Immature natural killer cell (primary cell): ENCODE measurements at regions not wholly inside any gene's neighbourhood (a gene's known extent, or its start where the extent isn't known, plus 50 kb on each side); places are given as distances from the start of the nearest gene placed in this dataset.

ENCODE experiments used
- DNase-seq, 3 donors: peaks; one replicate each; pipeline ENCODE4 v3.0.0; 2022; ENCODE audit warnings: mixed read lengths in 1 of 3
- H3K27ac Mint-ChIP-seq, 6 donors: one replicate each; pipeline ENCODE4 v1.8.0; 2020; ENCODE audit warnings: mixed read lengths in 6 of 6, mild to moderate bottlenecking in 5 of 6, inconsistent platforms in 4 of 6, moderate library complexity in 3 of 6
- H3K27me3 Mint-ChIP-seq, 3 donors: one replicate each; pipeline ENCODE4 v1.8.0; 2020 to 2021; ENCODE audit warnings: low read depth in 3 of 3, mild to moderate bottlenecking in 3 of 3, mixed read lengths in 3 of 3, moderate library complexity in 3 of 3, inconsistent platforms in 1 of 3
- H3K36me3 Mint-ChIP-seq, 3 donors: one replicate each; pipeline ENCODE4 v1.8.0; 2020; ENCODE audit warnings: mixed read lengths in 3 of 3, inconsistent platforms in 2 of 3, mild to moderate bottlenecking in 2 of 3
- H3K4me1 Mint-ChIP-seq, 2 donors: one replicate each; pipeline ENCODE4 v1.8.0; 2020; ENCODE audit warnings: inconsistent platforms in 2 of 2, mild to moderate bottlenecking in 2 of 2, mixed read lengths in 2 of 2, moderate library complexity in 1 of 2
- H3K4me3 Mint-ChIP-seq, 5 donors: one replicate each; pipeline ENCODE4 v1.8.0; 2020; ENCODE audit warnings: mild to moderate bottlenecking in 5 of 5, mixed read lengths in 5 of 5, inconsistent platforms in 3 of 5, moderate library complexity in 3 of 5
- H3K9me3 Mint-ChIP-seq, 6 donors: one replicate each; pipeline ENCODE4 v1.8.0; 2020; ENCODE audit warnings: mild to moderate bottlenecking in 6 of 6, mixed read lengths in 6 of 6, inconsistent platforms in 4 of 6, moderate library complexity in 3 of 6

- Mint-ChIP-seq H3K27ac (no peak overlapping the region), H3K4me3 (no peak overlapping the region), H3K4me1 (no peaks in the 10 kb centered on the region), H3K9me3 (peaks cover 0 to 3% (median under 1%) of the 10 kb centered on the region in 6 donors), H3K36me3 (no peaks in the 10 kb centered on the region), H3K27me3 (no peaks in the 10 kb centered on the region)
- no peak for DNase-seq
Measured at GRCh38 chr13:47326061-47326460, 429.2 kb upstream of the HTR2A start.

GRCh38 chr13:47317356-47317755, 420.5 kb upstream of the HTR2A start:
- peaks cover 0 to 2% (median 0%) of the 10 kb centered on the region in 3 donors for H3K27me3 Mint-ChIP-seq
- no peak for DNase-seq

GRCh38 chr13:47310401-47310800, 413.5 kb upstream of the HTR2A start:
- no peaks in the 10 kb centered on the region for H3K4me1 Mint-ChIP-seq

More at GRCh38 chr13:47317356-47317755, 420.5 kb upstream of the HTR2A start:
- H3K4me3 Mint-ChIP-seq, result no peak overlapping the region
- no peak overlapping the region for H3K27ac Mint-ChIP-seq
- peaks cover 0 to 3% (median 2%) of the 10 kb centered on the region in 6 donors for H3K9me3 Mint-ChIP-seq
- H3K36me3 Mint-ChIP-seq, result no peaks in the 10 kb centered on the region
- H3K4me1 Mint-ChIP-seq, result no peaks in the 10 kb centered on the region

GRCh38 chr13:47306991-47307390, 410.1 kb upstream of the HTR2A start:
- H3K27me3 Mint-ChIP-seq, result no peaks in the 10 kb centered on the region
- H3K4me3 Mint-ChIP-seq, result no peak overlapping the region
- DNase-seq, result no peak
- no peak overlapping the region for H3K27ac Mint-ChIP-seq
- no peaks in the 10 kb centered on the region for H3K36me3 Mint-ChIP-seq
- peaks cover 0 to 18% (median 7%) of the 10 kb centered on the region in 6 donors for H3K9me3 Mint-ChIP-seq
- H3K4me1 Mint-ChIP-seq, result no peaks in the 10 kb centered on the region

More at GRCh38 chr13:47310401-47310800, 413.5 kb upstream of the HTR2A start:
- no peaks in the 10 kb centered on the region for H3K36me3 Mint-ChIP-seq
- DNase-seq, result no peak
- no peak overlapping the region for H3K27ac Mint-ChIP-seq
- peaks cover 0 to 2% (median 0%) of the 10 kb centered on the region in 3 donors for H3K27me3 Mint-ChIP-seq
- peaks cover 0 to 19% (median 8%) of the 10 kb centered on the region in 6 donors for H3K9me3 Mint-ChIP-seq
- no peak overlapping the region for H3K4me3 Mint-ChIP-seq

DNA sequence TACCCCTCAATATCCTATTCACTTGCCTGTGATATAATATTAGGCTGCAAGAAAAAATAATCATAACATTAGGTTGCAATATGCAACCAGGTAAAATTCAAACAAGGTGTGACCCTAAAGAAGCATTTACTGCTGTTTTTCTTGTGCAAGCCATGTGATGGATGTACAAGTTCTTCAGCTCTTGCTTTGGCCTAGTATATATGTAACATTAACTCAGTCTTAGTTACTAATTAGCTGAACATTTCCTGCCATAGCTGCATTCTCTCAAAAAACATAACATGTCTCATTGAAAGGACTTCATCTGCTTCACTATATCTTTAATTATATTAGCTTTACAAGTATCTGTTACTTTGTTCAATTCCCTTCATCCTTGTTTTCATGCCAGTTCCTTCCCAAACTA, 406.8 kb upstream of the HTR2A start:
- no peak for DNase-seq
- Mint-ChIP-seq H3K9me3 (peaks cover 0 to 9% (median under 1%) of the 10 kb centered on the region in 6 donors), H3K27me3 (peaks cover 0 to 3% (median 2%) of the 10 kb centered on the region in 3 donors), H3K27ac (no peak overlapping the region), H3K4me3 (no peak overlapping the region), H3K36me3 (no peaks in the 10 kb centered on the region), H3K4me1 (no peaks in the 10 kb centered on the region)

DNA sequence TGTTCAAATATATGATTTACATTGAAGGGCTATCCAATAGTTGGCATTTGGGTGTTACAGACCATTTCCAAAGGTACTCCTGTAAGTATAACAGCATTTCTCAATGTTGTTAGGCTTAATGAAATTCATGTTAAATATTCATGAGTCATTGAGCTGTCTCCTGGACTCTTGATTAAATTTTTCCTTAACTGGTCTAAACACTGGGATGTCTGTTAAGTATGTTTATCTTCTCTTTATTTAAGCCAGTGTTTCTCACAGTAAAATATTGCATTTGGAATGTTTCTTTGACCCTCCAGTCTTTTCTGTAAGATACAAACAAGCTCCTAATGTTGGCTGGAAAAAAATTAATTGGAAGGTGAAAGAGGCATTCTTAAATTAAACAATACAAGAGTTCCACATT, 402.5 kb upstream of the HTR2A start:
- no peaks in the 10 kb centered on the region for H3K4me1 Mint-ChIP-seq
- no peaks in the 10 kb centered on the region for H3K36me3 Mint-ChIP-seq
- no peak overlapping the region for H3K27ac Mint-ChIP-seq
- H3K9me3 Mint-ChIP-seq, result peaks cover 0 to 6% (median 4%) of the 10 kb centered on the region in 6 donors
- DNase-seq, result no peak
- no peak overlapping the region for H3K4me3 Mint-ChIP-seq
- peaks cover 0 to 3% (median 2%) of the 10 kb centered on the region in 3 donors for H3K27me3 Mint-ChIP-seq

GRCh38 chr13:47298506-47298905, 401.7 kb upstream of the HTR2A start:
- Mint-ChIP-seq H3K4me3 (no peak overlapping the region), H3K36me3 (no peaks in the 10 kb centered on the region), H3K9me3 (peaks cover 0 to 7% (median 4%) of the 10 kb centered on the region in 6 donors), H3K27me3 (peaks cover 0 to 3% (median 2%) of the 10 kb centered on the region in 3 donors), H3K4me1 (no peaks in the 10 kb centered on the region), H3K27ac (no peak overlapping the region)
- DNase-seq, result no peak

DNA sequence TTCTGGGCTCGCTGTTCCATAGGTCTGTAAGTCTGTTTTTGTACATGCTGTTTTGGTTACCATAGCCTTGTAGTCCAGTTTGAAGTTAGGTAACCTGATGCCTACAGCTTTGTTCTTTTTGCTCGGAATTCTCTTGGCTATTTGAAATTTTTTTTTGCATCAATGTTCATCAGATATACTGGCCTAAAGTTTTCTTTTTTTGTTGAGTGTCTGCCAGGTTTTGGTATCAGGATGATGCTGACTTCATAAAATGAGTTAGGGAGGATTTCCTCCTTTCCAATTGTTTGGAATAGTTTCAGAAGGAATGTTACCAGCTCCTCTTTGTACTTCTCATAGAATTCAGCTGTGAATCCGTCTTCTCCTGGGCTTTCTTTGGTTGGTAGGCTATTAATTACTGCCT, 397.8 kb upstream of the HTR2A start:
- H3K27ac Mint-ChIP-seq, result no peak overlapping the region
- no peaks in the 10 kb centered on the region for H3K27me3 Mint-ChIP-seq
- DNase-seq, result no peak
- H3K4me1 Mint-ChIP-seq, result no peaks in the 10 kb centered on the region
- no peak overlapping the region for H3K4me3 Mint-ChIP-seq
- no peaks in the 10 kb centered on the region for H3K36me3 Mint-ChIP-seq
- H3K9me3 Mint-ChIP-seq, result peaks cover 0 to 11% (median 4%) of the 10 kb centered on the region in 6 donors

- no peaks in the 10 kb centered on the region for H3K4me1 Mint-ChIP-seq
- no peak overlapping the region for H3K4me3 Mint-ChIP-seq
- H3K27me3 Mint-ChIP-seq, result no peaks in the 10 kb centered on the region
- DNase-seq, result no peak
- peaks cover 0 to 11% (median 0%) of the 10 kb centered on the region in 6 donors for H3K9me3 Mint-ChIP-seq
- H3K36me3 Mint-ChIP-seq, result no peaks in the 10 kb centered on the region
- H3K27ac Mint-ChIP-seq, result no peak overlapping the region
Measured at GRCh38 chr13:47291107-47291656, 394.3 kb upstream of the HTR2A start.

DNA sequence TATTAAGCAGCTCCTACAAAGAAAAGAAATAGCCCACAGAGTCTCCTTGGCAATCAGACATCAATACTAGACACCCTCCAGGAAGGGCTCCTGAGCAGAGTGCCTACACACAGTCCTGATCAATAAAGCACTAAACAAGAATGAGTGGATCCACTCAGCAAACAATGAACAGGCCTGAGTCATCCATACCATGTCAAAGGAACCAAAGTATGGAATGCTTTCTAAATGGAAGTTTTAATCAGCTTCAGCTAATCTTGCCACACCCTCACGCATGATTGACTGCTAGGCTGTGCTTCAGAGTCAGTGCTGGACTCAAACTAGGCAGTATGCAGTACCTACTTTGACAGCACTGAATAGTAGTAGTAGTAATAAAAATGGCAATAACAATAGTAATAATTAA, 392.7 kb upstream of the HTR2A start:
- no peaks in the 10 kb centered on the region for H3K4me1 Mint-ChIP-seq
- H3K9me3 Mint-ChIP-seq, result peaks cover 0 to 6% (median 0%) of the 10 kb centered on the region in 6 donors
- H3K27me3 Mint-ChIP-seq, result no peaks in the 10 kb centered on the region
- no peaks in the 10 kb centered on the region for H3K36me3 Mint-ChIP-seq
- H3K4me3 Mint-ChIP-seq, result no peak overlapping the region
- no peak overlapping the region for H3K27ac Mint-ChIP-seq
- DNase-seq, result no peak

DNA sequence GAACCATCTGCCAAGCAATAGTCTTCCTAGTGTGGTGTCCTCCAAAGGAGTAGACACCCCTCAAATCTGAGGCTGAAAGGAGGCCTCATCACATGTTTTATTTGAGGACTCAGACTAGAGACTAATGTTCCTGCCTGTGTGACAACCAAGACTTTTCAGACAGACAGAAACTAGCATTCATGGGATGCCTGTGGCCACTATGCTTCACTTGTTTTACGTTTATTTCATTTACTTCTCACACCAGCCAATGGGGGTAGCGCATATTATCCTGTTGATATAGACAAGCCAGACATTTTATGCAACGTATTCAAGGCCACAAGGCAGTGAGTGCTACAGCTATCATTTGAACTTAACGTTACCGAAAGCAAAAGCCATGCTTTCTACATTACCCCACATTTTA, 391.7 kb upstream of the HTR2A start:
- H3K27ac Mint-ChIP-seq, result no peak overlapping the region
- DNase-seq, result no peak
- no peaks in the 10 kb centered on the region for H3K4me1 Mint-ChIP-seq
- H3K4me3 Mint-ChIP-seq, result no peak overlapping the region
- no peaks in the 10 kb centered on the region for H3K36me3 Mint-ChIP-seq
- H3K27me3 Mint-ChIP-seq, result no peaks in the 10 kb centered on the region
- H3K9me3 Mint-ChIP-seq, result peaks cover 0 to 4% (median 0%) of the 10 kb centered on the region in 6 donors

- no peak for DNase-seq
- Mint-ChIP-seq H3K27me3 (no peaks in the 10 kb centered on the region), H3K9me3 (peaks cover 0 to 2% (median 0%) of the 10 kb centered on the region in 6 donors), H3K36me3 (no peaks in the 10 kb centered on the region), H3K4me1 (no peaks in the 10 kb centered on the region), H3K27ac (no peak overlapping the region), H3K4me3 (no peak overlapping the region)
Measured at GRCh38 chr13:47287291-47287751, 390.5 kb upstream of the HTR2A start.

GRCh38 chr13:47281991-47282390, 385.1 kb upstream of the HTR2A start:
- DNase-seq, result no peak
- Mint-ChIP-seq H3K4me1 (no peaks in the 10 kb centered on the region), H3K36me3 (no peaks in the 10 kb centered on the region), H3K27me3 (peaks cover 0 to 3% (median 0%) of the 10 kb centered on the region in 3 donors), H3K9me3 (no peaks in the 10 kb centered on the region), H3K4me3 (no peak overlapping the region), H3K27ac (no peak overlapping the region)

DNA sequence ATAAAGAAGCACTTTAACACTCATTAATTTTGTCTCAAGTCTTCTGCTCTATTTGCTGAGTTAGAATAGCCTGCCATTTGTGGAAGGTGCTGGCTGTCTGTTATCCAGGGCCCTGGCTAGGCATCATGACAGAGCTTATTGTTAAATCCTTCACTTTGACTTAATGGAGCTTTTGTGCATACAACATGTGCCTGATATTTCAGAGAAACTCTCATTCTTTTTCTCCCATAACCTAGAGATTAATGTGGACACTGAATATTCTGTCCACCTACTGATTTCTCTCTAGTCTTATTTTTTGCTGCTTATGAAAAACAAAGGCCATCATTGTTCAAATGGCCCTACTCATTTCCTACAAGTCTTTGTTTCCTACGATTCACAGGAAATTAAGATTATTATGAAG, 383.1 kb upstream of the HTR2A start:
- peaks cover 0 to 3% (median 0%) of the 10 kb centered on the region in 3 donors for H3K27me3 Mint-ChIP-seq
- peaks cover 0 to 3% (median 0%) of the 10 kb centered on the region in 6 donors for H3K9me3 Mint-ChIP-seq
- H3K27ac Mint-ChIP-seq, result no peak overlapping the region
- H3K36me3 Mint-ChIP-seq, result no peaks in the 10 kb centered on the region
- no peaks in the 10 kb centered on the region for H3K4me1 Mint-ChIP-seq
- H3K4me3 Mint-ChIP-seq, result no peak overlapping the region
- DNase-seq, result no peak

DNA sequence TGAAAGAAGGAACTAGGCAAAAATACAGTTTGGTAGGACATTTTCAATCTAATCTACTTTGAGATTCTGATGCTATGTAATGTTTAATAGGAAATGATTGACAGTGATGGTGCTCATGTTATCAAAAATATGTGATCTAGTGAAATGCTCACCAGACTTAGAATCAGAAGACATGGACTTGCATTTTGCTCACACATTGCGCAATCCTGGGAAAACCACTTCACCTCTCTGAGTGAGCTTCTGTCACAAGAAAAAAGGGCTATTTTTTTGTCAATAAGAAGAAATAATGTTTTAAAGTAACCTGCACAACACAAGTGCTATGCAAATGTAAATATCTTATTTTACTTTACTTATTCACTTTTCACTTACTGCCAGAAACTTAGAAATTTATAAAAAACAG, 380.9 kb upstream of the HTR2A start:
- no peak overlapping the region for H3K27ac Mint-ChIP-seq
- H3K27me3 Mint-ChIP-seq, result peaks cover 0 to 3% (median 0%) of the 10 kb centered on the region in 3 donors
- H3K4me3 Mint-ChIP-seq, result no peak overlapping the region
- H3K9me3 Mint-ChIP-seq, result peaks cover 0 to 7% (median 0%) of the 10 kb centered on the region in 6 donors
- no peaks in the 10 kb centered on the region for H3K4me1 Mint-ChIP-seq
- no peak for DNase-seq
- no peaks in the 10 kb centered on the region for H3K36me3 Mint-ChIP-seq
